HuH-7 (cell line): ENCODE measurements at regions not wholly inside any gene's neighbourhood (a gene's known extent, or its start where the extent isn't known, plus 50 kb on each side); places are given as distances from the start of the nearest gene placed in this dataset.

ENCODE experiments used
- DNase-seq: peaks from one replicate; pipeline ENCODE4 v3.0.0; 2011; ENCODE audit warnings: low spot score

- DNase-seq, result no peak
Observed at GRCh38 chr2:10964052-10964790, 52.5 kb downstream of the KCNF1 start.

GRCh38 chr2:10965241-10965843, 53.6 kb downstream of the KCNF1 start:
- DNase-seq, result no peak

GRCh38 chr2:10966056-10966455, 54.3 kb downstream of the KCNF1 start:
- no peak for DNase-seq

GRCh38 chr2:10966741-10967140, 55.0 kb downstream of the KCNF1 start:
- no peak for DNase-seq

- no peak for DNase-seq
Observed at GRCh38 chr2:10968176-10968575, 56.4 kb downstream of the KCNF1 start.

- DNase-seq, result no peak
Observed at GRCh38 chr2:10970666-10971065, 58.9 kb downstream of the KCNF1 start.

- DNase-seq, result no peak
Observed at GRCh38 chr2:10971161-10971887, 59.6 kb downstream of the KCNF1 start.

GRCh38 chr2:10971888-10972260, 60.1 kb downstream of the KCNF1 start:
- no peak for DNase-seq

- DNase-seq, result no peak
Observed at GRCh38 chr2:10972683-10973433, 61.1 kb downstream of the KCNF1 start.

GRCh38 chr2:10973766-10974165, 62.0 kb downstream of the KCNF1 start:
- no peak for DNase-seq

GRCh38 chr2:10977003-10977402, 65.3 kb downstream of the KCNF1 start:
- DNase-seq, result peak; percentile 34

GRCh38 chr2:10977621-10978020, 65.9 kb downstream of the KCNF1 start:
- DNase-seq, result no peak

- no peak for DNase-seq
Observed at GRCh38 chr2:10978090-10978670, 66.4 kb downstream of the KCNF1 start.

- no peak for DNase-seq
Observed at GRCh38 chr2:10980071-10980470, 68.3 kb downstream of the KCNF1 start.

- DNase-seq, result no peak
Observed at GRCh38 chr2:10980886-10981425, 69.2 kb downstream of the KCNF1 start.

- DNase-seq, result no peak
Observed at GRCh38 chr2:10981451-10981850, 69.7 kb downstream of the KCNF1 start.

- DNase-seq, result no peak
Observed at GRCh38 chr2:10981941-10982431, 70.3 kb downstream of the KCNF1 start.

- no peak for DNase-seq
Observed at GRCh38 chr2:10982931-10983701, 71.4 kb downstream of the KCNF1 start.

GRCh38 chr2:10983711-10984110, 72.0 kb downstream of the KCNF1 start:
- DNase-seq, result no peak

GRCh38 chr2:10984418-10985135, 72.8 kb downstream of the KCNF1 start:
- no peak for DNase-seq
